GM12891 (cell line): ENCODE measurements at regions not wholly inside any gene's neighbourhood (a gene's known extent, or its start where the extent isn't known, plus 50 kb on each side); places are given as distances from the start of the nearest gene placed in this dataset.

Experiments used
- DNase-seq: peaks from one replicate; pipeline ENCODE4 v3.0.0; 2011; ENCODE audit warnings: low spot score; ENCODE audit not compliant: insufficient read length
- FAIRE-seq: peaks from 2 replicates; lab custom pipeline; 2011; peaks lifted over from hg19 to GRCh38; lab: Jason Lieb, UNC
- PAX5 ChIP-seq: IDR thresholded peaks from 2 replicates; pipeline ENCODE4 v1.6.1; 2011; ENCODE audit warnings: low read length, moderate library complexity, mild to moderate bottlenecking; ENCODE audit not compliant: insufficient read depth, severe bottlenecking
- POLR2A ChIP-seq: IDR thresholded peaks from 2 replicates; pipeline ENCODE4 v1.6.1; 2011; ENCODE audit warnings: low read depth, low read length, control low read depth
- POLR2AphosphoS5 ChIP-seq: IDR thresholded peaks from 2 replicates; pipeline ENCODE4 v1.6.1; 2011; ENCODE audit warnings: low read depth, low read length, control low read depth
- POU2F2 ChIP-seq: IDR thresholded peaks from 2 replicates; pipeline ENCODE4 v1.6.1; 2011; ENCODE audit warnings: low read depth, mild to moderate bottlenecking, control low read depth, low read length, moderate library complexity
- SPI1 ChIP-seq: IDR thresholded peaks from 2 replicates; pipeline ENCODE4 v1.6.1; 2011; ENCODE audit warnings: low read depth, low read length, control low read depth
- TAF1 ChIP-seq: IDR thresholded peaks from 2 replicates; pipeline ENCODE4 v1.6.1; 2011; ENCODE audit warnings: low read depth, low read length, control low read depth

- FAIRE-seq (no peak), DNase-seq (no peak)
- TF ChIP-seq TAF1 (no peak), SPI1 (no peak), POLR2A (no peak), POLR2AphosphoS5 (no peak), PAX5 (no peak), POU2F2 (no peak)
These were observed 79.7 kb upstream of the MBNL2 start for GRCh38 chr13:97142452-97142851.

DNA sequence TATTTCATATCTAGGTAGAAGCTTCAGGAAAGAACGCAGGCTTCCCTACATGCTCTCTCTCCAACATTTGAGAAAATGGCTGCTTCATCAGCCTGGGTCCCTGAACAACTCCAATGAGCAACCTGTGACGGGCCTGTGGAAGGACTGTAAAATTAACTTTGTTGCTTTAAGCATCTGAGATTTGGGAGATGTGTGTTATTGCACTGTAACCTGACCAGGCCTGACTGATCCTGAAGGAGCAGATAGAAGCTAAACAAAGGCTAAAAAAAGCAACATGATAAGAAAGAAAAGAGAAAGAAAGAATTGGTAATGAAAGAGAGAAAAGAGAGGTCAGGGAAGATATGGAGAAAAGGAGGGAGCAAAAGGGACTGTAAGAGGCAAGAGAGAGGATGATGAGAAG lies 77.1 kb upstream of the MBNL2 start:
- no peak for DNase-seq
- no peak for FAIRE-seq
- TF ChIP-seq POU2F2 (no peak), PAX5 (no peak), SPI1 (no peak), TAF1 (no peak), POLR2A (no peak), POLR2AphosphoS5 (no peak)

- FAIRE-seq (no peak), DNase-seq (no peak)
- no peak for TF ChIP-seq POLR2A
- no peak for TF ChIP-seq SPI1
- TF ChIP-seq PAX5 = no peak
- no peak for TF ChIP-seq TAF1
- no peak for TF ChIP-seq POU2F2
- TF ChIP-seq POLR2AphosphoS5 = no peak
These were observed 73.2 kb upstream of the MBNL2 start for GRCh38 chr13:97148894-97149293.

DNA sequence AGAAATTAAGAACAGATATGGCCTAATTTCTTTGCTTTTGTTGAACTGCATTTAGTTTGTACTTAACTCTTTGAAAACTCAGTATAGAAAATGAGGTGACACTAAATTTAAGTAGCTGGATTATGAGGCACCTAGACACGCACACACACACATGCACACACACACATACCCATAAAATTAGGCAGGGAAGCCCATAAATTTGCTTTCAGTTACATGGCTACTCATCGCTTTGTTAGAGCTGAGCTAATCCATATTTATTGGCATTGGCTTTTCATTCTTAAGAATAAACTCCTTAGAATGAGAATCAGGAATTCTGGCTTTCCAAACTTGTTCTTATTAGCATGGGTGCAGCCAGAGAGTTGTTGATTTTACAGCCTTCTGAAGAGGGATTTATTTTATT lies 61.7 kb upstream of the MBNL2 start:
- TF ChIP-seq POU2F2 (no peak), POLR2AphosphoS5 (no peak), SPI1 (no peak), PAX5 (no peak), TAF1 (no peak), POLR2A (no peak)
- DNase-seq = no peak
- no peak for FAIRE-seq

GRCh38 chr13:97161582-97162231 lies 60.4 kb upstream of the MBNL2 start:
- TF ChIP-seq TAF1 = no peak
- TF ChIP-seq POLR2AphosphoS5 = no peak
- TF ChIP-seq SPI1 = no peak
- no peak for TF ChIP-seq PAX5
- no peak for TF ChIP-seq POLR2A
- no peak for TF ChIP-seq POU2F2
- FAIRE-seq (no peak), DNase-seq (no peak)

DNA sequence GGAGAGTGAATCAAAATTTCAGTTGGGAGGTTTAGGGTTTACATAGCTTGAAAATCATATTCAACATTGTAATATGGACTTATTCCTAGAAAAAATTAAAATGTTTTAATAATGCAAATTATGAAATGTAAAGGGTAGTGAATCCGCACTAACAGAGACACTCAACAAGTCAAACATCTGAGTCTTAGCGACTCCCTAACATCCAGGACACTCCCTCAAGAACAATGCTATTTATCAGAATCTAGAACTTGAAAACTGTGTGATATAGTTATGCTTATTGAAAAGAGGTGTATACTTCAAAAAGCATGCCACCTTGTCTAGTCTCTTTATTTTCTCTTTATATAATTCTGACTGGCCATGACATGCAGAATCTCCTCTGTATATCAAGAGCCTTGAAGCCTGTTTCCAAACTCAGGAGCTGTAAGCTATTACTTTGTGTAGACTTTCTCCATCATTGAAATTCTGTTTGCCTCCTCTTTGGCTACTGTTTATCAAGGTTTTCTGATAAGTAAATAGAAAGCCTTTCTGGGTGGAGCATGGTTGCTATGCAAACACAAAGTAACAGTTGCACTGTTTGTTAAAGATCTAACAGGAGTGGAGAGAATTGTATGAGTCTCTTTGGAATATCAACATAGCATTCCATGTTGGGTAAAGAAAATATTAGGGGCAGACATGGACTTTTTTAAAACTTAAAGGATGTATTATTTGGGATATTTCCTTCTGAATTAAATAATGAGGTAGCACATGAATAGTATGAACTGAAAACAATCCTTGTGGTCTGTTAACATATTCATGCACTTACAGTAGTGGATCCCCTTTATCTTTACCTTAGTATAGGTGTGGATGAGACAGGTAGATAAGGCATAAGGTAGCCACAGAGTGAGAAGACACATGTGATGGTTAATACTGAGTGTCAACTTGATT lies 56.4 kb upstream of the MBNL2 start:
- no peak for DNase-seq
- FAIRE-seq = no peak
- no peak for TF ChIP-seq PAX5
- TF ChIP-seq SPI1 = no peak
- TF ChIP-seq POU2F2 = no peak
- no peak for TF ChIP-seq TAF1
- no peak for TF ChIP-seq POLR2A
- TF ChIP-seq POLR2AphosphoS5 = no peak

DNA sequence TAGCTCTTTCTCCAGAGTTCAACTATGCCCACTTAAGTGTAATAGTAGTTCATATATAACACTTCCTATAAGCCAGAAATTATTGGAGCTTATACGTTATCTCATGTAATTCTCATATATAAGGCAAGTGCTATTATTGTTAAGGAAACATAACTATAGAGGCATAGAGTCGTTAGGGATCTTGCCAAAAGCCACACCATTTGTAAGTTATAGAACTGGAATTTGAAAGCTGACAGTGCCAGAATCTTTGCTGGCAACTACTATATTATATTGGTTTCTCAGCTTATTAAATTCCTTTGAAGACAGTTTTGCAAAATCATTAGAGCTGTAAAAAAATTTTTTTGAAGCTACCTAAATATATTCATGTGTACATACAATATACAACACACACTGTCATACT lies 51.0 kb upstream of the MBNL2 start:
- FAIRE-seq (no peak), DNase-seq (no peak)
- TF ChIP-seq POLR2AphosphoS5 = no peak
- no peak for TF ChIP-seq SPI1
- TF ChIP-seq POU2F2 = no peak
- TF ChIP-seq TAF1 = no peak
- TF ChIP-seq PAX5 = no peak
- no peak for TF ChIP-seq POLR2A
